Fibroblast of skin of left quadriceps (primary cell): ENCODE measurements at regions not wholly inside any gene's neighbourhood (a gene's known extent, or its start where the extent isn't known, plus 50 kb on each side); places are given as distances from the start of the nearest gene placed in this dataset.

ENCODE experiments used
- DNase-seq, 2 experiments: peaks; one replicate each; pipeline ENCODE4 v3.0.0-alpha.2; 2013; ENCODE audit warnings: low read depth in 2 of 2

GRCh38 chr1:209368864-209369598, 214.5 kb upstream of the CAMK1G start:
- DNase-seq = peak; percentile 97

DNA sequence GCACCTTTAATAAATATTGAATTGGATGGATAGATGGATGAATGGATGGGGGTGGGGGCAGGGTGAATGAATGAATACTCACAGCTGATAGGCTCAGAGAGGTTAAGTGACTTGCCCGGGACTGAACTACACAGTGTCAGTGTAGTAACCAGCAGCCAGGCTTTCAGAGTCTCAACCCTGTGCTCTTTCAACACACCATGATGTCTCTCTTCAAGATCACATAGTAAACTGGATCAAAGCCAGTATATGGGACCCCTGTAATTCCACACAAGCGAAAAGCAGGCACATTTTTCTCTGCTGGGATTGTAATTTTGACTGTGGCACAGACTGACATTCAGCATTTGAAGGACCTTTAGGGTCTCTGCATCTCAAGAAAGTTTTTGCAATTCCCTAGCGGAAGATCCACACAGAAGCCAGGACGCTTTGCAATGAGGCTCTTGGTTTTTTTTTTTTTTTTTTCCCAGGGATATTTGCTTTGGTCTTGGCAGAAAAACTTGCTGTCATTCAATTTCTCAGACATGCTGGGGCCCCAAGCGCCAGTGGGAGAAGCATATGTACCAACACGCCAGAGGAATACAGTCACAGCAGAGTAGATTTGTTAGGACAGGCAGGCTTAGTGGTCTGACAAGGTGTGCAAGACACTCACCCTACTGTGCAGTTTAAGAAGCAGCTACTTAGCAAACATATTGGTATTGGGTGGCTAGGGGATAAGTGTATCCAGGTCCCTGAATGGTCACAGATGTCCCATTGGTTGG, 213.1 kb upstream of the CAMK1G start:
- DNase-seq = no peak

DNA sequence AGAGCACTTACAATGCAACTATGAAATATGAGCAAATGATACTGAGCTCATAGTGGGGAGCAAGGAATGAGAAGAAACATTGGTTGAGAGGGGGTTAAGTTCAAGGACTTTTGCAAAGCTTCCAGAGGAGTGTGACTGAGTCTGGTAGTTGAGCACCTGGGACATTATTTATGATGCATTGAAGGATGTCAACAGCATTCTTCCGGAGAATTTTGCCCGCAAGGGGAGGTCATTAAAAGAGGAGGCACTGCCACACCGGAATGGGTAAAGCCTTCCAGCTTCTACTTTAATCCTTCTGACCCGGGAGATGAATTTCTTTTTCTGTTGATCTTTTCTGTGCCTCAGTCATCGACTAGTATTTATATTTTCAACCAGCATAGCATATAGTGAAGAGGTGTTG, 208.4 kb upstream of the CAMK1G start:
- no peak for DNase-seq

- DNase-seq = peak in 1 of 2 experiments; percentile 54
These were observed 207.7 kb upstream of the CAMK1G start for GRCh38 chr1:209375671-209376365.

DNA sequence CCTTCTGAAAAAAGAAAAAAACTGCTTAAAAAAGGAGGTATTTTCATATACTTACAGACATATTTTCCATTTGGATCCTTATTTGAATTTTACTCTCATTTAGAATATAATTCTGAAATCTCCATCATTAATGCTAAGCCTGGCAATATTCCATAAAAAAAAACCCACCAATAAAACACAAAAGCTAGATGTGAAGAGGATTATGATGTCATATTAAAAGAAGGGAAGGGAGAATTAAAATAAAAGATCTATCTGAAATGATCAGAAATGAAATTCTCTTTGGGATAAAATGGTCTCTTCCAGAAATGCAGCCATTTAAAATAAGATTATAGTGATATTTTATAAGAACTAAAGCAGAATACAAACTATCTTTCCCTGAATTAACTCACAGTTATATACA, 206.7 kb upstream of the CAMK1G start:
- DNase-seq = no peak

DNA sequence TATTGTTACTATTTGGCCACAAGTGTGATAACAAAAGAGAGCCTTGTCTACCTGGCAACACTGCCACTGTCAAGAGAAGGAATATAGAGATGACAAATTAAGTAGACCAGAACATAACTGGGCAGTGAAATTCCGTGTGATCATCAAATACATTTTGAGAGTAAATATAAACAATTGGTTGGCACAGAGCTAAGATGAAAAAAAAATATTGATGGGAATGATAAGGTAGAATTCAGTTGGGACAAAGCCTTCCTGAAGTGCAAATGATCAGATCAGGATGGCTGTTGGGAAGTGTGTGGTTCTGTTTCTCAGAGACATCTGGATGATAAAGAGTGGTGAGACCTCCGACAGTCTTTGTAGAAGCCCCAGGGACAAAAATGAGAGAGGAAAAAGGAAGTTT, 205.5 kb upstream of the CAMK1G start:
- no peak for DNase-seq

DNA sequence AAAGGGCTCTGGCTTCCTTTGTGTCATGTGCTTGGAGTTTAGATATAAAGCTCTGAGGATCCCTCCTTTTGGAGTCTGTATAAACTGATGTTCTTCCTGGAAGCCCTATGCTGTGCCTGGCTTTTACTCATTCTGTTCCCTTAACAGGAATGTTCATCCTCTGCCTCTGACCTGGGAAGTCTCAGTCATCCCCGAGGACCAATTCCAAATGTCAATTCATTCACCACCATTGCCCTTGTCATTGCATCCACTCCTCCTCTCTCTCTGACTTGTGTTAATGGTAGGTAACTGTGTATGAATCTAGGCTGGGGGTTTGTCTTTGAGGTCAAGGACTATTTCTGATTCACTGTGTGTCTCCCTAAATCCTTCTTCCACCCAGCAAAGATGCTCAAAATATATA, 204.2 kb upstream of the CAMK1G start:
- DNase-seq = no peak

DNA sequence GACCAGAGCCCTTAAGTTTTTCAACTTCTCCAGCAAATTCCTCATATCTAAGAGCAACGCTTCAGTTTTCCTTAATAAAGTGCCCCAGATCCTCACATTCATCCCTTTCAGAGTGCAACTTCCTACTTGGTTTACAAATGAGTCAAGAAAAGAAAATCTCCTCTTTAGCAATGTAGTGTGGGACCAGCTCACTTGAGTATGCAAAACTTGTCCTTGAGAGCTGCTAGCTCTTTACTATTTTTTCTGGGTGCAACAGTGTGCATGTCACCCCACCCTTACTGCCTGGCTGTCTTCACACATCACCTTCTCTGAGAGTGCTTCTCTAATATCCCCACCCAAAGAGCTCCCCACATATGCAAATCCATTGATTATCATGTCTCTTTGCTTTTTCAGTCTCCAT, 203.1 kb upstream of the CAMK1G start:
- DNase-seq = no peak

DNA sequence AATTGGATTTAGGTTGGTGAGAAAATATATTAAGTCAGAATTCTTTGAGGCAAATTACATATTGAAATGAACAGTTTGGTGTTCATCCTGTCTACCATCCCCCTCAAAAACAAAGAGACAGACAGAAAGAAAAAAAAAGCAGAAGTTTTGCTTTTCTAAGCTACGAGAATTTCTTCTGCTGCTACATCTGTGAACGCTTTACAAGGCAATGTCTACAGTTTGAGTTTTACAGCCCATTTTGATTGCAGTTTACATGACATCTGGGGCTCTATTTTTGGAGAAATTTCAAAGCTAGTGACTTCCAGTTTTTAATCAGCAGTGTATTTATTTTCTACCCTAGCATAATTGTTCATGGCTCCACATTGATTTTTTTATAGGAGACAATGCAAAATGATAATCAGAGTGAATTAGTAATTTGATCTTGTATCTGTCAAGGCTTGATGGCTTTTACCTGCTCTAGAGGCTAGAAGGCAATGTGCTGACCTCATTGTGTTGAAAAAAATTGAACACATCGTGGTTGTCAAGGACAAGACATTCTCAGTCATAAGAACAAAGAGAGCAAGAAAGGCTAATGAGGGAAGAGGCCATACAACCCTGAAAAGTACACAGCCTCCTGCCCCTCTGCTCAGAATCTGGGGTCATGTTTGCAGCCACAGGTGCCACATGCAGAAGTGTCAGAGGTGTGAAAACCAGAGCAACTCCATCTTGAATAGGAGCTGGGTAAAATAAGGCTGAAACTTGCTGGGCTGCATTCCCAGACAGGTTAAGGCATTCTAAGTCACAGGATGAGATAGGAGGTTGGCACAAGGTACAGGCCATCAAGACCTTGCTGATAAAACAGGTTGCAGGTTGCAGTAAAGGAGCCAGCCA, 201.0 kb upstream of the CAMK1G start:
- DNase-seq = no peak

- no peak for DNase-seq
These were observed 200.1 kb upstream of the CAMK1G start for GRCh38 chr1:209383422-209383821.

DNA sequence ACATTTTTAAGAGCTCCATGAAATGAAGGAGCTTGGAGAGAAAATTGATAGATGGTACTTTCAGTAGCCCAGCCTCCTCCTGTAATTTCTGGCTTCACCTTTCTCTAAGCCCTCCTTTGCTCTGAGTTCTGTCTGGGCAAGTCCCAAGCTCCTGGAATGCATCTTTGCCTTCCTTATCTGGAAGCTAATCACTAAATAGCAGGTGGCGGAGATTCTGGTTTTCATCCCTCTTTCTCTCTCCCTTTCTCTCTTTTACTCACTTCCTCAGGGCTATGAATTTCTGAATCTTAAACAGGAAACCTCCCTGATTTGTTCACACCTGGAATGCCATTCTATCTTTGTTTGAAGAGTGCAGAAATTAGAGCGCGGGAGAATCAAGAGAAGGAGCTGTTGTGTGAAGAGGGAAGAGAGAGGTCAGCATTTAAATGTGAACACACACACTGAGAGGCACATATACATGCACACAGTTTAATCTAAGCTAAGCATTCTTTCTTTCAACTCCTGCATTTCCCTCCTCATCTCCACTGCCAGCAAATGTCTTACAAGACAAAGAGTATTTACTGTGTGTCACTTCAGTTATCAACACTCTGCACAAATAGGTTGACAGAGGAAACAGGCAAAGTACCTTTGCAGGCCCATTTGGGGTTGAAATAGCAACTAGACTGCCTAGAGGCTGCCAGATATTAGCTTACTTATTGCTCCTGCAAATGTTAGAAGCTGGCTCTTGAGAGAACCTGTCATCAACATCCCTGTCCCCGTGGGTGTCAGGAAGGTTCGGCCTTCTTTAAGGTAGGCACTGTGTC, 199.4 kb upstream of the CAMK1G start:
- DNase-seq = no peak

GRCh38 chr1:209384710-209385550, 198.6 kb upstream of the CAMK1G start:
- DNase-seq = no peak

DNA sequence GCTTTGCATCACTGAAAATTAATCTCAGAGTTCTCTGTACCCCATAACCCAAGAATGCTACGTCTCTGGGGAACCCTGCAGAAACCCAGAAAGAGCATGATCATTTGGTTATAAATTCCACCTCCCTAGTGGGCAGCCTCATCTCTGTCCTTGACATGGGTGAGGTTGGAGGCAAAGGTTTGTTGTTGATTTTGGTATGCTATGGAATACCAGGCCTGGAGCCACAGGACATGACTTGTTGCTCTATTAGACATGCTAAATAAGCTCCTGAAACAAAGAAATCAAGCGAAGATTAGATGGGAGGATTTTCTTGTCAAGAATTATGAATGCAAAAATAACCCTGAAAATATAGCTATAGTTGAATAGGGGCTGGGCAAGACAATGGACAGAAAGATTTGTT, 197.4 kb upstream of the CAMK1G start:
- no peak for DNase-seq

DNA sequence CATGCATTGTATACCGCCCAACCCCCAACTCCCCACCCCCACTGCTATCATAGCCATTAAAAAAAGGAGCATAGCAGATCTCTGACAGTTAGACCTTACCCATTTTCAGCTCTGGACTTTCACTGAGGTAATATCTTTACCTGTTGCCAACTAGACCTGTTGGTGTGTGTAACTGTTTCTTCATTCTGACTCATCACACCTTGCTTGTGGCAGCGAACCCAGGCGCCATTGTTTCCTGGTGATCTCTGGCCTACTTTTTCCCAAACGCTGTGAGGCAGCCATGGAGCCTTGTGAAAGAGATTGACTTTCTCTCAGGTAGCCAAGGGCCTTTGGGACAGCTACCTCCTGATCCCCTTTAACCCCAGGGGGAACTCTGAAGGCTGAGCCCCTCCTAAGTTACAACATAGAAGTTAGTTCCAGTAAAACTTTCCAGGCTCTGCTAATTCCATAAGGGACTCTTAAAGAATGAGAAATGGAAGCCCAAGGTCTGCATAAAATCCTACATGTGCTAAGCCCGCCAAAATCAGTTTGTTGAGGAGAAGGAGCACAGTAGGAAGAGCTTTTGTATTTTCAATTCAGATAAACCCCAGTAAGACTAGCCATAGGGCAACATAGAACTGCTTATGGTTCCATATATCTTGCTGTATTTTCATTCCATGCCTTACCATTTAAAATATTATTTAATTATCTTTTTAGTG, 196.1 kb upstream of the CAMK1G start:
- no peak for DNase-seq

GRCh38 chr1:209387969-209388329, 195.6 kb upstream of the CAMK1G start:
- DNase-seq = no peak

GRCh38 chr1:209388358-209388757, 195.2 kb upstream of the CAMK1G start:
- no peak for DNase-seq

DNA sequence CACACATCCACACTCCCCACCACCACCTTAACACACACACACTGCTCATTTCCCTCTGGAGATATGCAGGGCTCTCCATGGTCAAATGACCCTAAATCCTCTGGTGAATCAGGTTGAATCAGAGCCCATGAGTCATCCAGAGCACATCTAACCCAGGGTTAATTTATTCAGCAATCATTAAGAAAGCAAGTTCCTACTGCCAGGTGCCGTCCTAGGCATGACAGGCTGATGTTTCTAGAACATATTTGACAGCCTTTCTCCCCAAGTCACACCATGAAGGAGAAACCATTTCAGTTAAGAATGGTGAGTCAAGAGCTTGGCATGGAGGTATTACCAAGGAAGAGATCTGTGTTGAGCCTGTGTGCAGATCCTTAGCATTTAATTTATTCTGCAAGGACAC, 194.3 kb upstream of the CAMK1G start:
- DNase-seq = peak in 1 of 2 experiments; percentile 53

- no peak for DNase-seq
These were observed 193.5 kb upstream of the CAMK1G start for GRCh38 chr1:209389975-209390374.

DNA sequence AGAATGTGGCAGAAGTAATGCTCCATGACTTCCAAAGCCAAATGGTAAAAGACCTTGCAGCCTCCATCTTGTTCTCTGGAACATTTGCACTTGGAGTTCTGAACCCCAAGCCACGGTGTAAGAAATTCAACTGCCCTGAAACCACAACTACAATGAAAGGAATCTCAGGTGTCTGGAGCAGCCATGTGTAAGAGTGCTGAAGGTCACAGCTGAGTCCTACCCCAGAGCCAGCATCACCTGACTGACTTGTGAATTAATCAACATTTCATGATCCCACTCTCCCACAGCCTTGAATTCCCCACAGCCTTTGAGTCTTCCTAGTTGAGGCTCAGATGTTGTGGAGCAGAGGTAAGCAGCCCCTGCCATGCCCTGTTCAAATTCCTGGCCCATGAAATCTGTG, 192.8 kb upstream of the CAMK1G start:
- no peak for DNase-seq

- no peak for DNase-seq
These were observed 191.7 kb upstream of the CAMK1G start for GRCh38 chr1:209391792-209392191.
